Mucosa of rectum (tissue), 2 donors: ENCODE measurements at regions not wholly inside any gene's neighbourhood (a gene's known extent, or its start where the extent isn't known, plus 50 kb on each side); places are given as distances from the start of the nearest gene placed in this dataset.
A peak's percentile ranks its signal among the peaks of the same experiment; 100 is the strongest.
"Not testable (repeated sequence)": the region's sequence is repeated elsewhere in the genome, so short reads cannot be mapped to it uniquely, and the experiment has no call there.

Experiments
- H3K27ac ChIP-seq, 2 donors: one replicate each; pipeline ENCODE4 v1.7.0; 2013; ENCODE audit warnings: inconsistent platforms in 2 of 2, low read depth in 2 of 2, low read length in 2 of 2
- H3K27me3 ChIP-seq, 2 donors: one replicate each; pipeline ENCODE4 v1.7.0; 2013; ENCODE audit warnings: low read length in 2 of 2; ENCODE audit not compliant: control insufficient read depth in 2 of 2, insufficient read depth in 2 of 2
- H3K36me3 ChIP-seq, 2 donors: one replicate each; pipeline ENCODE4 v1.7.0; 2013; ENCODE audit warnings: low read length in 2 of 2; ENCODE audit not compliant: control insufficient read depth in 2 of 2, insufficient read depth in 2 of 2
- H3K4me1 ChIP-seq, 2 donors: one replicate each; pipeline ENCODE4 v1.7.0; 2013; ENCODE audit warnings: low read length in 2 of 2, mild to moderate bottlenecking in 1 of 2; ENCODE audit not compliant: control insufficient read depth in 2 of 2, insufficient read depth in 2 of 2
- H3K4me3 ChIP-seq, 2 donors: one replicate each; pipeline ENCODE4 v1.7.0; 2013; ENCODE audit warnings: low read length in 2 of 2
- H3K9ac ChIP-seq, 2 donors: one replicate each; pipeline ENCODE4 v1.7.0; 2013; ENCODE audit warnings: low read length in 2 of 2, low read depth in 1 of 2, mild to moderate bottlenecking in 1 of 2
- H3K9me3 ChIP-seq, 2 donors: one replicate each; pipeline ENCODE4 v1.7.0; 2013; ENCODE audit warnings: low read length in 2 of 2; ENCODE audit not compliant: control insufficient read depth in 2 of 2
- donor health status: healthy.
- donor health status: Normal muscosa, but diverticular disease.

GRCh38 chr2:87573386-87574192 is 174.3 kb upstream of the PLGLB2 start:
- not testable (repeated sequence) for H3K9ac ChIP-seq, H3K9me3 ChIP-seq, H3K27me3 ChIP-seq, H3K36me3 ChIP-seq, H3K4me1 ChIP-seq, H3K4me3 ChIP-seq, H3K27ac ChIP-seq

DNA sequence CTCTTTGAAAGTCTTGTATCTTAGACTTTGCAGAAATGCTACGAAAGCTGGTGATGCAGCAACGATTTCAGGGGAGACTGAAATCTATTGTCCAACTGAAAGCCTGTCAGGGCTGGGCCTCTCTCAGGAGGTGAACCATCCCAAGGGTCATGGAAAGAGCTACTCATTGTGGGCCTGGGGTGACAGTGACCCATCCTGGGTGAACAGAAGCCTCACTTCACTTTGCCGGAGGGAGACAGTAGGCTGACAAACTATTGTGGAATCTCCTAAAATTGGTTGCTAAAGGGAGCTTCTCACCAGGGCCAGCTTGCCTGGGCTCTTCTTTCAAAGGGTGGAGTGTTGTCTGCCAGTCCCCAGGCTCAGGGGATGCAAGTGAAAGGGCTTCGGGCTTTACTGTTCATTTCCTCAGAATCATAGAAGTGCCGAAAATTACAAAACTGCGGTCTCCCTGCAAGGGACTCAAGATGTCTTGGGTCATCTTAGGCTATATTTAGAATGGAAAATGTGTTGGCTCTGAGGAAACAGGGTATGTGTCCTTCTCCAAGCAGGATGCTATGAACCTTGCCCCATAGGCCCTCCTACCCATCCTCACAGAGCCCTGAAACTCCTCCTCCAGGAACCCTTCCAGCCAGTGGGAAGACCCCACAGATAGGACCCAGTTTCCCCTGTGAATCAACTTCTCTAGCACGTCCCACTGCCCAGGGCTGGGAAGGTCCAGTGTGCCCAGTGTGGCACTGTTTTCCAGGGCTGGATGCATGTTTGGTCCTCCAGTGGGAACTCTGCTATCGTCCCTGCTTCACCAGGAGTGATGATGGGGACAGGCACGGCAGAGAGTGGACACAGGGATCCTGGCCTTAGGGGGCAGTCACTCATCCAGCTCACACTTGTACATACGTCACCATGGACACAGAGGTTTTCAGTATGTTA is 173.4 kb upstream of the PLGLB2 start:
- H3K4me3 ChIP-seq, H3K27ac ChIP-seq, H3K9ac ChIP-seq, H3K4me1 ChIP-seq, H3K9me3 ChIP-seq, H3K27me3 ChIP-seq, H3K36me3 ChIP-seq: not testable (repeated sequence)

DNA sequence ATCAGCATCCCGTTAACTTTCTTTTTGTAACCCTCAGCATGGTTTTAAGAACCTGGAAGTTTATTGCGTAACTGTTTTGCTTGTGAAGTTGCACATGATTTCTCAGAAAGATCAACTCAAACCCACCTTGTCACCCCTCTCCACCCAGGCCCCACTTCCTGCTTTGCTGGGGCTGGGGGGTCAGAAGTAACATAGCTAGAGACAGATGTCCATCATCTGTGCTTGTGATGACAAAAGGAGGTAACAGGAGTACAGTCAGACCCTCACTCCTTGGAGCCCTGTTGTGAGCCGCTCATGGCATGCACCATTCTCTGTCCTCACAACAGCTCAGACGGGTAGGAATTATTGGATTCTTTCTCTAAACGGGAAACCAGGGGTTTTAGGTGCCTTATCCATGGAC is 172.7 kb upstream of the PLGLB2 start:
- not testable (repeated sequence) for H3K36me3 ChIP-seq, H3K4me1 ChIP-seq, H3K9me3 ChIP-seq, H3K9ac ChIP-seq, H3K4me3 ChIP-seq, H3K27ac ChIP-seq, H3K27me3 ChIP-seq

DNA sequence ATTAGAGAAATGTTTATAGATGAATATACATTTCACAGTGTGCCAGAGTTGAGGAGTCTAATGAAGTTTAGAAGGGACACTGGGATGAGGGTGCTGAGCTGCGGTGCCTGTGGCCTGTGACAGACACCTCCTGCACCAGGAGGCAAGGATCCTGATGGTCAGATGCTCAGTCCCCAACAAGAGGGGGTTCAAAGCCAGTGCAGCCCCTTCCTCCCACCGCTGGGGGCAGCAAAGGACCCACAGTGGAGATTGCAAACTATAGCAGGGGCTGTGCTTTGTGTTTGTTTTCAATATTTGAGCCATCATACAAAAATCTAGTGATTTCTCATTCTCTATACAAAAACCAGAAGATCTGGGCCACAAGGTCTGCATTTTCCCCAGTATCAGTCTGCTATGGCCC is 170.5 kb upstream of the PLGLB2 start:
- not testable (repeated sequence) for H3K4me1 ChIP-seq, H3K9me3 ChIP-seq, H3K27me3 ChIP-seq, H3K36me3 ChIP-seq, H3K9ac ChIP-seq, H3K27ac ChIP-seq, H3K4me3 ChIP-seq

- not testable (repeated sequence) for H3K27ac ChIP-seq, H3K4me1 ChIP-seq, H3K9ac ChIP-seq, H3K9me3 ChIP-seq, H3K36me3 ChIP-seq, H3K27me3 ChIP-seq, H3K4me3 ChIP-seq
Measured at GRCh38 chr2:87582152-87582551, 165.7 kb upstream of the PLGLB2 start.

DNA sequence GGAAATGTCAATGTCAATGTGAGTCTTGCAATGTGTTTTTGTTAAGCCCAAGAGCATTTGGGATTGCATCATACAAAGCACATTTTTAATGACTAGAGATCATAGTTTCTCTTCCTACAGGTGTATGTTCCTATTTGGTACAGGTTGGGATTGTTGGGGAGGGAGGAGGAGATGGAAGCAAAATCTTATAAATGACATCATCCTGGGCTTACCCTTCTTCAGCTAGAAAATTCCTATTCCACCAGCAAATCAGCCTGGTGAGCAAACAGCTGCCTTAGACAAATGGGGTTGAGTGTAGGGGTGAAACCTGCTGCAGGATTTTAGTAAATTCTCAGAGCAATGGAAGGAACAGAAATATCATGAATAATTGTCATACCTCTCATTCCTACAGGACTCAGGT is 165.3 kb upstream of the PLGLB2 start:
- not testable (repeated sequence) for H3K27me3 ChIP-seq, H3K27ac ChIP-seq, H3K4me1 ChIP-seq, H3K36me3 ChIP-seq, H3K9me3 ChIP-seq, H3K4me3 ChIP-seq, H3K9ac ChIP-seq

DNA sequence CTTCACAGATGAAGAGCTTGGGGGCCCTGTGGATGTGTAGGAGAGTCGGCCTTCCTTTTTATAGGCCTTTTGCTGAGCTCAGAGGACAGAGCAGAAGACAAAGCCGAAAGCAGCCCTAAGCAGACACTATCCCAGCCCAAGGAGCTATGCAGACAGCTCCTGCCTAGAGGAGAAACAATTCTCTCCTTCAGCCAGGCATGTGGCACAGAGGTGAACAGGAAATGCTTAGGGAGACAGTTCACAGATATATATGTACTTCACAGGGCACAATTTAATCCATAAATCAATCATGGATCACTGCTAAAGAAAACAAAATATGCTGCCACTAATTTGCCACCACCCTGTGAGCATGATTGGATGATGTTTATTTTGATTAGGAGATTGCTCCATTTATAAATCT is 164.5 kb upstream of the PLGLB2 start:
- H3K27me3 ChIP-seq, H3K4me3 ChIP-seq, H3K4me1 ChIP-seq, H3K27ac ChIP-seq, H3K36me3 ChIP-seq, H3K9ac ChIP-seq, H3K9me3 ChIP-seq: not testable (repeated sequence)

GRCh38 chr2:87583803-87584202 is 164.1 kb upstream of the PLGLB2 start:
- H3K36me3 ChIP-seq, H3K9me3 ChIP-seq, H3K4me1 ChIP-seq, H3K9ac ChIP-seq, H3K27ac ChIP-seq, H3K27me3 ChIP-seq: not testable (repeated sequence)
- H3K4me3 ChIP-seq: peak overlapping the region in 1 of 2 donors; percentile 37

- H3K27me3 ChIP-seq, H3K27ac ChIP-seq, H3K9ac ChIP-seq, H3K4me1 ChIP-seq, H3K9me3 ChIP-seq, H3K36me3 ChIP-seq: not testable (repeated sequence)
- H3K4me3 ChIP-seq: peak overlapping the region in 1 of 2 donors; percentile 31
Measured at GRCh38 chr2:87584268-87584906, 163.5 kb upstream of the PLGLB2 start.

DNA sequence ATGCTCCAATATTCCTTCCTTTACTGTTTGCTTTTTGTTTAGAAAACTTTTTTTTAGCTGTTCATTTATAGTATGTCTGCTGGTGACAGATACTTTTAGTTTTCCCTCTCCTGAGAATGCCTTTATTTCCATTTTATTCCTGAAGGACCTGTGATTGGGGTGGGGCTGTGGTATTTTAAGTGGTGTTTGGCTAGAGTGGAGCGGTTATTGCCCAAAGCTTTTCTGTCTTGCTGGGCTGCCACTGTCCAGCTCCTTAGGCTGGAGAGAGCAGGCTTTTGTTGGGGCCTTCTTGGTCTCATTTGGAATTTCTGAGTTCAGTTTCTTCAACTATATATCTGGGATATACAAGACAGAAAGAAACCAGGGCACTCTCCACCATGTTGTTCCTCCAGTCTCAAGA is 160.0 kb upstream of the PLGLB2 start:
- not testable (repeated sequence) for H3K27ac ChIP-seq, H3K9ac ChIP-seq, H3K9me3 ChIP-seq, H3K36me3 ChIP-seq, H3K27me3 ChIP-seq, H3K4me1 ChIP-seq, H3K4me3 ChIP-seq
